IPS-18a (cell line): ENCODE measurements at regions not wholly inside any gene's neighbourhood (a gene's known extent, or its start where the extent isn't known, plus 50 kb on each side); places are given as distances from the start of the nearest gene placed in this dataset.

ENCODE experiments used
- H3K27ac ChIP-seq: one replicate; pipeline ENCODE4 v1.5.1; 2013; ENCODE audit warnings: low read length
- H3K27me3 ChIP-seq: one replicate; pipeline ENCODE4 v1.6.1; 2013; ENCODE audit warnings: mild to moderate bottlenecking, low read length; ENCODE audit not compliant: control insufficient read depth, insufficient read depth
- H3K36me3 ChIP-seq: one replicate; pipeline ENCODE4 v1.6.1; 2013; ENCODE audit warnings: low read depth, low read length; ENCODE audit not compliant: control insufficient read depth
- H3K4me1 ChIP-seq: one replicate; pipeline ENCODE4 v1.6.1; 2013; ENCODE audit warnings: low read depth, low read length; ENCODE audit not compliant: control insufficient read depth
- H3K4me3 ChIP-seq: one replicate; pipeline ENCODE4 v1.5.1; 2013; ENCODE audit warnings: low read length
- H3K9ac ChIP-seq: one replicate; pipeline ENCODE4 v1.6.1; 2013; ENCODE audit warnings: mild to moderate bottlenecking, low read length, moderate library complexity
- H3K9me3 ChIP-seq: one replicate; pipeline ENCODE4 v1.6.1; 2013; ENCODE audit warnings: low read depth, low read length; ENCODE audit not compliant: control insufficient read depth

DNA sequence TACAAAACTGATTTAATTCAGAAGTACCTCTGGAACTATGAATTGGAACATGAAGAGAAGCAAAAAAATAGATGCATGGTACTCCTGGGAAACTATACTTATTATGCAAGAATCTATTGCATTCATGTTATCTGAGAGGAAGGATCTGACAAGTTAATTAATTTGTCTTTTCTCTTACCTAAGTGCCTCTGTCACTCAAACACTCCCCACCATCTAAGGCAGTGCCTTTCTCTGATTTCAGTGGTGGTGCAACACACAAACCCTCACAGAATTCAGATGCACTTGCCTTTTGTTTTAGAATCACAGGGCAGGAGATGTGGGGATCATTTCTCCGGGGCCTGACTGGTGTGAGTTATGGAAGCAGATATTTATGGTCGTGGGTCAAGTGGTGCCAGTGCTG is 52.5 kb upstream of the C9orf72 start:
- no peaks in the 10 kb centered on the region for H3K9me3 ChIP-seq
- peaks cover 12% of the 10 kb centered on the region for H3K4me1 ChIP-seq
- H3K27ac ChIP-seq = no peak overlapping the region
- H3K36me3 ChIP-seq = no peaks in the 10 kb centered on the region
- peaks cover 3% of the 10 kb centered on the region for H3K27me3 ChIP-seq
- no peak overlapping the region for H3K4me3 ChIP-seq
- H3K9ac ChIP-seq = no peak overlapping the region

DNA sequence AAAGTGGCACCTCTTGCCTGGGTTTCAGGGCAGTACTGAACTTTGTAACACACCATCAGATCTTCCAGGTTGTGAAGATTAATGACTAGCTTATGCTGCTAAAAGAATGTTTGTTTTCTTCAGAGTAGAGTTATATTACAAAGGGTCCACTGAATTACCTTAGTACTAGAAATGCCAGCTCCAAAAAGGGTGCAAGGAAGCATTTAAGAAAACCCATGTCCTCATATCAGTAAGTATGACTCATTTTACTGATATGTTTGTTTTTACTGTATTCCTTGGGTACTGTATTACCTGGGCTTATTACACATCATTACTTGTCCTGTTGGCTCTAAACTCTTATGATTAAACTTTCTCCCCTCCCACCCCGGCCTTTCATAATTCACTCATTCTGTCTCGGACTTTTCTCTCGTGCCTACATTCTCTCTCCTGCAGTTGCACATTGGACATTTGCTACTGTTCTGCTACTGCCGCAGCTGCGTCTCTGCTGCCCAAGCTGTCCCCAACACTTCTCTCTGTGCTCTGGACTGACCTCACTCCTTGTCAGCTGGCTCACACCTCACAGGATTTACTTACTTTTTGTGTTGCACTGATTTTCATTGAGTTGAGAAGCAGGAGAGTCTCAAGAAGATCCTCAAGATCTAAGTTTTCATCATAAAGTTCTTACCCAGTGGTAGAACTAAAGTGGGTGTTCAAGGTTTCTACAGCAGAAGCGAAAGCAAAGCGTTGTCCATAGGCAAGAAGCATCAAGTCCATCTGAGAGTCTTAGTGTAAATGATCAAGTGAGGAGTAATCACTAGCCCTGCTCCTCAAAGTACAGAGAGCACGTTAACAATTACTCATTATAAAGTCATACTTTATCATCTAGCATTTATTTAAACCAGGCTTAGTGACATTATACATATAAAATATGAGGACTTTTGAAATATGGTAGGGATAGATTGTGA is 53.2 kb upstream of the C9orf72 start:
- H3K27me3 ChIP-seq = peaks cover 3% of the 10 kb centered on the region
- no peak overlapping the region for H3K4me3 ChIP-seq
- no peak overlapping the region for H3K27ac ChIP-seq
- no peaks in the 10 kb centered on the region for H3K9me3 ChIP-seq
- H3K36me3 ChIP-seq = no peaks in the 10 kb centered on the region
- H3K9ac ChIP-seq = no peak overlapping the region
- peaks cover 12% of the 10 kb centered on the region for H3K4me1 ChIP-seq

DNA sequence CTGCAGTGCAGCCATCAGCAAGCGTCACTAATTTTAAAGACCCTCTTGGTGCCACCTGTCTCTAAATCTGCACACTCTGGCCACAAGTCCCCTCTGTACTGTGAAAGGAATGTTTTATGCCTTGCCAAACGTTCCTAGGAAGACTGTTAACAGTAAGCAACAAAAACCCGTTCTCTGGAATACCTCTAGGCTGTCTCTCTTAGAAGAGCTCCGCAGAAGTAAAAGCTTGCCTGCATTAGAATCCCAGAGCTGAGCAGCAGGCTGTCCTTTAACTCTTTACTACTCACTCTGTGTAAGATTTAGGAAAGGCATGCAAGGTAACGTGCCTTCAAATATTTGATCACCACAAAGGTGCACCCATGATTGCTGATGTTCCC is 53.9 kb upstream of the C9orf72 start:
- H3K36me3 ChIP-seq = no peaks in the 10 kb centered on the region
- H3K4me3 ChIP-seq = no peak overlapping the region
- no peak overlapping the region for H3K9ac ChIP-seq
- no peak overlapping the region for H3K27ac ChIP-seq
- peaks cover 12% of the 10 kb centered on the region for H3K4me1 ChIP-seq
- no peaks in the 10 kb centered on the region for H3K9me3 ChIP-seq
- H3K27me3 ChIP-seq = peaks cover 3% of the 10 kb centered on the region

DNA sequence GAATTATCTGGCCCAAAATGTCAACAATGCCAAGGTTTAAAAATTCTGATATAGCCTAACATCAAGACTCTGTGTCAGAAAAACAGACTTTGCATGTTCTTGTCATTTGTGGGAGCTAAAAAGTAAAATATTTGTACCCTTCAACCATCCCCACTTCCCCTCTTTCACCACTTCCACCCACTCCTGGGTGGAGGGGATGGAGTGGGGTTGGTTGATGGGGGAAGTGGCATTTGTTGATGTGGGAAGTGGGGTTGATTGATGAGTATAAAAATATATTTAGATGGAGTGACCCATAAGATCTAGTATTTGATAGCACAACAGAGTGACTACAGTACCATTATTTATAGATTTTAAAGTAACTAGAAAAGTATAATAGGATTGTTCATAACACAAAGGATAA is 55.0 kb upstream of the C9orf72 start:
- H3K9ac ChIP-seq = no peak overlapping the region
- H3K36me3 ChIP-seq = no peaks in the 10 kb centered on the region
- H3K4me1 ChIP-seq = peaks cover 12% of the 10 kb centered on the region
- no peaks in the 10 kb centered on the region for H3K9me3 ChIP-seq
- H3K27me3 ChIP-seq = peaks cover 3% of the 10 kb centered on the region
- H3K27ac ChIP-seq = no peak overlapping the region
- H3K4me3 ChIP-seq = no peak overlapping the region

DNA sequence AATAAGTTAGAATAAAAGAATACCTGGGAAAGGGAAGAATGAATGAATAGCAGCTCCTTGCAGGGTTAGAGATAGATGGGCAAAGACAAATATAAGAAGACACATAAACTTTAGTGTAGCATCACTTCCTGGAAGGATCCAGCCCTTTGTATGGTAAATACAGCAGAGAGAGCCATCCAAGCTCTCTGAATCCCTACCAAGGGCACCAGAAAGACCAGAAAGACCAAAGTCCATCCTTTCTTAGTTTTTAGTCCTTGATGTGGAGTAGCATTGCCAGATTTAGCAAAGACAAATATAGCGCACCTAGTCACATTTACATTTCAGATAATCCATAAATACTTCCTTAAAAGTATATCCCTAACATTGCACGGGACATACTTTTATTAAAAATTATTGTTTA is 56.1 kb upstream of the C9orf72 start:
- Histone ChIP-seq H3K27me3 (peaks cover 3% of the 10 kb centered on the region), H3K36me3 (no peaks in the 10 kb centered on the region), H3K9ac (no peak overlapping the region), H3K27ac (no peak overlapping the region), H3K9me3 (no peaks in the 10 kb centered on the region), H3K4me3 (no peak overlapping the region), H3K4me1 (peaks cover 12% of the 10 kb centered on the region)

DNA sequence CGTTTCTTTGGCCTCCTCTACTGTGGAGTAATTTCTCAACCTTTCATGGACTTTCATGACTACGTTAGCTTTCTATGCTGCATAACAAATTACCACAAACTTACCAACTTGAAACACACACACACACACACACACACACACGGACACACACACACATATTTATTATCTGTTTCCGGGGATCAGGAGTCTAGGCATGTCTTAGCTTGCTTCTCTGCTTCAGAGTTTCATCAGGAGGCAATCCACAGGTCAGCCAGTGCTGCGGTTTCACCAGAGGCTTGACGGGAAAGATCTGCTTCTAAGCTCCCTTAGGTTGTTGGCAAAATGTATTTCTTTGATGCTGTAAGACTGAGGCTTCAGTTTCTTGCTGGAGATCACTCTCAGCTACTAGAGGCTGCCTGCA is 59.0 kb upstream of the C9orf72 start:
- no peak overlapping the region for H3K9ac ChIP-seq
- H3K27ac ChIP-seq = no peak overlapping the region
- H3K4me1 ChIP-seq = peaks cover 7% of the 10 kb centered on the region
- no peaks in the 10 kb centered on the region for H3K27me3 ChIP-seq
- H3K36me3 ChIP-seq = no peaks in the 10 kb centered on the region
- H3K9me3 ChIP-seq = no peaks in the 10 kb centered on the region
- H3K4me3 ChIP-seq = no peak overlapping the region

DNA sequence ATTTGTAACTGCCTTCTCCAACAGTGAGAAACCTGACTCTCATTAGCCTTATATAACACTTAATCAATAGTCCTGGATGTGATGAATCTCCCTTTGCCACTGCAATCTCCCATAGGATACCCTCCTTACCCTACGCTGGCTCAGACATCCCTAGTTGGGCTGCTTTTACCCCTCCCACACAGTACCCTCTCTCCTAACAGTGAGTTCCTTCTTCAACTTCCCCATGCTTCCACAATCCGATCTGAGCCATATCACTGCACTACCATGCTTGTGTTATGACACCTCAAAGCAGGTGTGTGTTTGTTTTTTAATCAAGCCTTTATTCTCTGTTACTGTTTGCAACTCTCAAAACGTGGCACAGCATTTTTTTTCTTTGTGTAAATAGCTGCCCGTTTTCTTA is 60.5 kb upstream of the C9orf72 start:
- Histone ChIP-seq H3K4me3 (no peak overlapping the region), H3K9me3 (no peaks in the 10 kb centered on the region), H3K27ac (no peak overlapping the region), H3K9ac (no peak overlapping the region), H3K4me1 (no peaks in the 10 kb centered on the region), H3K27me3 (no peaks in the 10 kb centered on the region), H3K36me3 (no peaks in the 10 kb centered on the region)

DNA sequence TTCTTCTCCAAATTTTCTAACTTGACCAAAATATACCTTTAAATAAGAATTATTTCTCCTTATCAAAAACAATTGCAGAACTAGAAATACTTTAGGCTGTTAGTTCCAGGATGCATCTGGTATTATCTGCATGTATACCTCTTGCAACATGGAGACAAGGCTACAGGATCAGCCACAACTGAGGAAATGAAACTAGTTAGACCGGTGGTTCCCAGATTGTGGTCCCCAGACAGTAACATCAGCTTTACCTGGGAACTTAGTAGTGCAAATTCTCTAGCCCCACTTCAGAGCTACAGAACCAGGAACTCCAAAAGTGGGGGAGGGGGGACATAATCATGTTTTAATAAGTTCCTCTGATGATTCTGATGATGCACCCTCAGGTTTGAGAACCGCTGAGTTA is 61.6 kb upstream of the C9orf72 start:
- Histone ChIP-seq H3K9ac (no peak overlapping the region), H3K4me1 (no peaks in the 10 kb centered on the region), H3K9me3 (no peaks in the 10 kb centered on the region), H3K4me3 (no peak overlapping the region), H3K36me3 (no peaks in the 10 kb centered on the region), H3K27ac (no peak overlapping the region), H3K27me3 (no peaks in the 10 kb centered on the region)

DNA sequence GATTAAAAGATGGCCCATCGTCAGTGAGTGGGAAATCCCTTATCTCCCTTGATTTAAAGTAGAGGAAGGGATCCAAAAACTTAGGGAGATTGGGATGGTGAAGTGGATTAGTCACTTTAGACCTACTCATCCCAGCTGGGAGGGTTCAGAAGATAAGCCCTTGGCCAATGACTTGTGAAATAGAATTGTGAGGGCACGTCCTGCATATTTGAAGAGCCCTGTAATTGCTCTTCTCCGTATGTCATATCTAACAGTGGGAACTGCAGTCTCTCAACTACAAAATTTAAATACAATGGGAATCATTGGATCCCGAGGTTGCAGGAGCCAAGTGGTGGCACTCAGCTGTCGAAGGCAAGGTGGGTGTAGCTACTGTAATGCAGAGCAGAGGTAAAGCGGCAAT is 65.4 kb upstream of the C9orf72 start:
- Histone ChIP-seq H3K4me3 (no peak overlapping the region), H3K4me1 (no peaks in the 10 kb centered on the region), H3K9me3 (no peaks in the 10 kb centered on the region), H3K27ac (no peak overlapping the region), H3K36me3 (no peaks in the 10 kb centered on the region), H3K27me3 (no peaks in the 10 kb centered on the region), H3K9ac (no peak overlapping the region)

DNA sequence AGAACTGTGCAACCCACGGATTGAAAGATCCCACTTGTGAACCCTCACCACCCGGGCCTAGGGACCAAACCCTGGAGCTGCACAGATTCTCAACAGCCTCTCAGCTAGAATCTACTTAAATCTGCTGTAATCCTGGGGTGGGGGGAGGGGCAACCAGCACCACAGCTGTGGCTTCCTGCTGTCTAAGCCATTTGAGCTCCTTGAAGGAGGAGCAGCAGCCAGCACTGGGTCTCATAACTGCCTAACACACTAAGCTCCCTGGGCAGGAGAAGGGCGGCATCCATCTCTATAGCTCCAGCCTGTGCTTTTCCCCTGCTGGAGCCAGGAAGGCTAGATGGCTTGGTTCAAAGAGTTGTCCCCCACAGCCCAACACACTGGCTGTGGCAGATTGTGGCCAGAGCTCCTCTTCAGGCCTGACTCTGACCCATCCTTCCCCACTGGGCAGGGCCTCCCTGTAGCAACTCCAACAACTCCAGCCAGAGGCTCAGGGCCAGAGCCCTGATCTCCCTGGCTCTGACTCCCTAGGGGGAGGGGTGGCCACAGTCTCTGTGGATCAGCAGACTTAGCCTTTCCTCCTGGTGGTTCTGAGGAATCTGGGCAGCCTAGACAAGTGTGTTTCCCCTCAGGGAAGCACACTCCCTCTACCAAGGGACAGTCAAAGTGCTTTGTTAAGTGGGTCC is 72.0 kb upstream of the C9orf72 start:
- Histone ChIP-seq H3K36me3 (no peaks in the 10 kb centered on the region), H3K4me3 (no peak overlapping the region), H3K9me3 (no peaks in the 10 kb centered on the region), H3K27me3 (no peaks in the 10 kb centered on the region), H3K9ac (no peak overlapping the region), H3K4me1 (peaks cover 13% of the 10 kb centered on the region), H3K27ac (no peak overlapping the region)

DNA sequence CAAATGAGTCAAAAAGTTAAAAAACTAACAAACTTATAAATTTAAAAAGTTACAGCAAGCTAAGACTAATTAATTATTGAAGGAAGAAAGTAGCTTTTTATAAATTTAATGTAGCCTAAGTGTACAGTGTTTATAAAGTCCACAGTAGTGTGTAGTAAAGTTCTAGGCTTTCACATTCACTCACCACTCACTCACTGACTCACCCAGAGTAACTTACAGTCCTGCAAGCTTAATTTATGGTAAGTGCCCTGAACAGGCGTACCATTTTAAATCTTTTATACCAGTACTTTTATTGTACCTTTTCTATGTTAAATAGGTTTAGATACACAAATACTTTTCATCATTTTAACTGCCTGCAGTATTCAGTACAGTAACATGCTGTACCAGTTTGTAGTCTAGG is 80.0 kb upstream of the C9orf72 start:
- Histone ChIP-seq H3K36me3 (no peaks in the 10 kb centered on the region), H3K27ac (no peak overlapping the region), H3K4me3 (no peak overlapping the region), H3K4me1 (no peaks in the 10 kb centered on the region), H3K27me3 (no peaks in the 10 kb centered on the region), H3K9me3 (no peaks in the 10 kb centered on the region), H3K9ac (no peak overlapping the region)

DNA sequence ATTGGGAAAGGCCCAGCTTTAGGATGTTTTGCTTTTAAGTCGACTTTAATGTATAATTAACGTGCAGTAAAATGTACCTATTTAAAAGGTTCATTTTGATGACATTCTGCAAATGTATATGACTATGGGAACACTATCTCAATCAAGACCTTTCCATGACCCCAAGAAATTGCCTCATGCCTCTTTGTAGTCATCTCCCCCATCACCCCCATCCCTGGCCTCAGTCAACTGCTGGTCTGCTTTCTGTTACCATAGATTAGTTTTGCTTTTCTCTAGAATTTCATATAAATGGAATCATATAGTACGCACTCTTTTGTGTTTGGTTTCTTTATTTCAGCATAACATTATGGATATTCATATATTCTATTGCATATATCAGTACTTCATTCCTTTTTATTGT is 80.7 kb upstream of the C9orf72 start:
- Histone ChIP-seq H3K9ac (no peak overlapping the region), H3K36me3 (no peaks in the 10 kb centered on the region), H3K27ac (no peak overlapping the region), H3K4me1 (no peaks in the 10 kb centered on the region), H3K9me3 (no peaks in the 10 kb centered on the region), H3K4me3 (no peak overlapping the region), H3K27me3 (no peaks in the 10 kb centered on the region)
